SW480 (cell line): ENCODE measurements at regions not wholly inside any gene's neighbourhood (a gene's known extent, or its start where the extent isn't known, plus 50 kb on each side); places are given as distances from the start of the nearest gene placed in this dataset.

Experiments used
- DNase-seq: peaks from one replicate; pipeline ENCODE4 v3.0.0-alpha.2; 2016; ENCODE audit warnings: low spot score

GRCh38 chr15:59953392-59953883, 50.7 kb upstream of the FOXB1 start:
- DNase-seq = no peak

DNA sequence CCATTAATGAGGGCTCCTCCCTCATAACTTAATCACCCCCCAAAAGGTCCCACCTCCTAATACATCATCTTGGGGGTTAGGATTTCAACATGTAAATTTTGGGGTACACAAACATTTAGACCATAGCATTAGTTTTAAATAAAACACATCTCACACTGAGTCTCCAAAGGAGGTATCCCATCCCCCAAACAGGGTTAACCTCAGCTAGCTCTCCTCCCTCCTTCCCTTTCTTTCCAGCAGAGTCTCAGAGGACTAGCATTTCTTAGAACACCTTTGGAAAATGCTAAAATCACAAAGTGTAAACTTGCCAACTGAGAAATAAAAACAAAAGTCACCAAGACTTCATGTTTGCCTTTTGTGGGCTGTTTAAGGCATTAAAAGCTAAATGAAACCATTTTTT, 51.2 kb upstream of the FOXB1 start:
- DNase-seq = no peak

DNA sequence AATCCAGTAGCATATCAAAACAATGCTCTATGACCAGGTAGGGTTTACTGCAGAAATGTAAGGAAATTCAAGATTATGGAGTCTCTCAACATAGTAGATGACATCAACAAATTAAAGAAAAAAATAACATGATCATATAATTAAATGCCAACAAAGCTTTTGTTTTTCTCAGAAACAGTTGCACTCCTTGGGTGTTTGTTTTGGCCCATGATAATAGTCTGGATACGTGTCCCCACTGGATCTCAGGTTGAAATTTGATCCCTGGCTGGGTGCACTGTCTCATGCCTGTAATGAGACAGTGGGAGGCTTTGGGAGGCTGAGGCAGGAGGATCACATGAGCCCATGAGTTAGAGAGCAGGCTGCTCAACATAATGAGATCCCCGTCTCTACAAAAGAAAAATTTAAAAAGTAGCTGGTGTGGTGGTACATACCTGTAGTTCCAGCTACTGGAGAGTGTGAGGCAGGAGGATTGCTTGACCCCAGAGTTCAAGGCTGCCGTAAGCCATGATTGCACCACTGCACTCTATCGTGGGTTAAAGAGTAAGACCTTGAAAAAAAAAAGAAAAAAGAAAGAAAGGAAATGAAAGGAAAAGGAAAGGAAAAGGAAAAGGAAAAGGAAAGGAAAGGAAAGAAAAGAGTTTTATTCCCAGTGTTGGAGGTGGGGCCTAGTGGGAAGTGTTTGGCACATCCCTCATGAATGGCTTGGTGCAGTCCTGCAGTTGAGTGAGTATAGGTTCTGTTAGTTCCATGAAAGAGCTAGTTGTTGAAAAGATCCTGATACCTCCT, 53.3 kb upstream of the FOXB1 start:
- no peak for DNase-seq

DNA sequence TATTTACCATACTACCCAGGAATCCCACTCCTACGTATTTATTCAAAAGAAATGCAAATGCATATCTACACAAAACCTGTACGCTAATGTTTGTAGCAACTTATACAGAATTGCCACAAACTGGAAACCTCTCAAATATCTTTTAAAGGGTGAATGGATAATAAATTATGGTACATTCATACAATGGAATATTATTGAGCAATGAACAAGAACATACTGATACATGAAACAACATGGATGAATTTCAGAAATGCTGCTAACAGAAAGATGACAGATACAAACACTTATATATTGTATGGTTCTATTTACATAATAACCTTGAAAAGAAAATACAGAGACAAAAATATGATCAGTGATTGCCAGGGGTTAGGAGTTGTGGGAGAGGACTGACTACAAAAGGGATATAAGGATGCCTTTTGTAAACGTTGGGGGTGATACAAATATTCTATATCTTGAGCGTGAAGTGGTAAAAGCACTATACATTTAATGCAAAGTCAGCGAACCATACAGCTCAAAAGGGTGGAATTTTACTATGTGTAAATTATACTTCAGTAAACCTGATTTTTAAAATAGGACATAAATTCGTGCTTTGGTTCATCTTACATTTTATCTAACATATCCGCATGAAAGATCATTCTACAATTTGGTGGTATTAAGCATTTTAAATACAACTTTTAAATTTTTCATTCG, 55.0 kb upstream of the FOXB1 start:
- DNase-seq = no peak

GRCh38 chr15:59946084-59946483, 58.0 kb upstream of the FOXB1 start:
- DNase-seq = no peak

- DNase-seq = no peak
These were observed 59.1 kb upstream of the FOXB1 start for GRCh38 chr15:59945036-59945435.

DNA sequence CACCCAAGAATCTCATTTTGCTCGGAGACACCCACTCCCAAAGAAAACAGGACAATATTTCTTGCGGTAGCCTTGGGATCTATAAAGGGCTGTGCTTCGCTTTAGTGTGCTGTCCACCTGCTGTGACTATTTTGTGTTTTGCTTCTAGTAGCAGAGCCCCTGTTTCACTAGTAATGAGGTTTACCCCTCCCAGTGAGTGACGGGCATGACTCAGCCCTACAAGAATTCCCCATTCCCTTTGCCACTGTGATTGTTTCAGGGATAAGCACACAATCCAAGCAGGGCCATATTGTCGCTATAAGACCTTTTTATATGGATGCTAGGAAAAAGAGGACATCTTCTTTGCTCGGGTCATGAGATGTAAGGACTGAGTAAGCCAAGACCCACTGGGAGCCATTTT, 62.5 kb upstream of the FOXB1 start:
- peak; percentile 58 for DNase-seq

DNA sequence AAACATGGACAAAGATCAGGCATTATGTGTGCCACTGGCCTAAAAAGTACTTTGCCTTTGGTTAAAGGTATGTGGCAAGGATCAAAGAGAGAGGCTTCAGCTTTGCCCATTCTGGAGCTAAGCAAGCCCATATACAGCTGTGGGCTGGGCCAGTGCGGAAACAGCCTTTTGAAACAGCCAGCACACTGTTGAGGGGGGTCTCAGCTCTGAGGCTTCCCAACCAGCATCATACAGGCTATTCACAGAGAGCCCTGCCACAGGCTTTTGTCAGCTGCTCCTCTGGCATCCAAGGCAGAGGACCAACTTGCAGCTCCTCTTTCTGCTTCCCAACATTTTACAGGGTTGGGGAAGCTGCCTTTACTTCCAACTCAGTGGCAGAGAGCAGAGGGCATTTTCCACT, 63.2 kb upstream of the FOXB1 start:
- DNase-seq = peak; percentile 51

DNA sequence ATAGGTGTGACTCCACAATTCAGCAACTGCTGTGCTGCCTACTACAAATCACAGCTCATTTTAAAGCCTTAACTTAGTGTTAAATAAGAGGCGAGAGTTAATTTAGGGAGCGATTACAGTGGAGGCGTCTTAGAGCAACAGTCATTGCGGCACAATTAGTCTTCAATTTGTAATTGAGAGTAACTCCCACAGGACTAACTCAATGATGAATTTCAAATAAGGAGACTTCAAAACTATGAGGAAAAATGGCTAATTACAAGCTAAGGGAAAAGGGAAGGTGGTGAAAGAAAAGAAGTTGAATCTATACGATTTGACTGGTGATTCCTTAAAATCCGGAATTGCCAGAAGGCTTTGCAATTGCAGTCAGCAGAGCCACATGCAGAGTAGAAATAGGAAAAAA, 63.7 kb upstream of the FOXB1 start:
- no peak for DNase-seq

- DNase-seq = no peak
These were observed 67.4 kb upstream of the FOXB1 start for GRCh38 chr15:59936741-59937140.

DNA sequence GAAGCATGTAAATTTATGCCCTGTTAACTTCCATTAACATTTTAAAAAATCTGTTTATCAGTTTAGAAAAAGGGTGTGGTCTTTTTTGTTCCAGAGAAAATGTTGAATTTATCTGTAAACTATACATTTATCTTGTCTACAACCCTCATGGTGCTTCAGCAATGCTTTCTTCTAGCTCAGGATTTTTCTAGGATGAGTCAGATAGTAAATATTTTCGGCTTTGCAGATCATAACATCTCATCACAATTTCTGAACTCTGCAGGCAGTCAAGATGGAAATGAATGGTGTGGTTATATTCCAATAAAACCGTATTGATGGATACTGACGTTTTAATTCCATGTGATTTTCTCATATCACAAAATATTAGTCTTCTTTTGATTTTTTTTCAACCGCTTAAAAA, 70.5 kb upstream of the FOXB1 start:
- peak; percentile 23 for DNase-seq

- DNase-seq = no peak
These were observed 72.4 kb upstream of the FOXB1 start for GRCh38 chr15:59931646-59932261.

GRCh38 chr15:59924812-59925522, 79.1 kb upstream of the FOXB1 start:
- no peak for DNase-seq

GRCh38 chr15:59924096-59924495, 80.0 kb upstream of the FOXB1 start:
- DNase-seq = no peak

DNA sequence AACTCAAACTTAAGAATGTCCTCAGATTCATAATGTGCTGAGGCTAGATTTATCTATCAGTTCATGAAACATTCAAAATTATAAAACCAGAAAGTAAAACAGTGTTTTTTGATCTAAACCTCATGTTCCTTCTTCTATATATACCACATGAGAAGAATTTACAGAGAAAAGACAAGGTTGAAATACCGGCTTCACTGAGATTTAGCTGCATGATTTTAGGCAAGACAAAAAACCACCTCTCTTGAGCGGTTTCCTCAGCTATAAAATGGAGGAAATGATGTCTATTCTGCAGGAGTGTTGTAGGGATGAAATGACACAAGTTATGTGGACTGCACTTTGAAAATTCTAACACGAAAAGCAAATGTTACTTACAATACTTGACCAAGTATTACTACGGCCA, 80.6 kb upstream of the FOXB1 start:
- no peak for DNase-seq

DNA sequence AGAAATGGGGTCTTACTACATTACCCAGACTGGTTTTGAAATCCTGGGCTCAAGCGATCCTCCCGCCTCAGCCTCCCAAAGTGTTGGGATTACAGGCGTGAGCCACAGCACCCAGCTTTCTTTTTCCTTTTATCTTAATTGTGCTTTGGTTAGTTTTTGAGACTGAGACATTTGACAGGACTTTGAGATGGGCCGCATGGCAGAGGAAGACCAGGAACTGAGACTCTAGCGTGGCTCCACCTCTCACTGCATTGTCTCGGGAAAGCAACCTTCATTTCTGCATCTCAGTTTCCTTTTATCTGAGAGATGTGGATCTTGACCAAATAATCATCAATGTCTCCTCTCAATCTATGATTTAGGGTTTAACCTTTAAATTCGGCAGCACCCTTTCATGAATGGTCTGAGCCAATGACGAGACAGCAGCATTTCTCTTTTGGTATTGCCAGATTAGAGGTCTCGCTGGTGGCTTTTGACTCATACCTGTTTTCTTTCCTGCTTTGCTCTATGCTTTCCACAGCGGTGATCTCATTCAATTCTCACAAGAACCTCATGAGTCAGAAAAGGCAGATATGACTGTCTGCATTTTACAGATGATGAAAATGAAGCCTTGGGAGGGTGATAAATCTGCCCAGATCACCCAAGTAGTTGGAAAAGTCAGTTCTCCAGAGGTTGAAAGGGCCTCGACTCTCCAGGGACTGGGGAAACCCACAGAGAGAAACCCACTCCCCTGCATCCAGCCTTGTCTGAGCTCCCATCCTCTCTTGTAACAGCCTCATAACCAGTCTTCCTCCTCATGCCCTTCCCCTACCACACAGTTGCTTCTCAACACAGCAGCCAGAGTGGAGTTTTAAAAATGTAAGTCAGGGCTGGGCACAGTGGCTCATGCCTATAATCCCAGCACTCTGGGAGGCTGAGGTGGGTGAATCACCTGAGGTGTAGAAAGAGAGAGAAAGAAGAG, 84.8 kb upstream of the FOXB1 start:
- peak; percentile 10 for DNase-seq

DNA sequence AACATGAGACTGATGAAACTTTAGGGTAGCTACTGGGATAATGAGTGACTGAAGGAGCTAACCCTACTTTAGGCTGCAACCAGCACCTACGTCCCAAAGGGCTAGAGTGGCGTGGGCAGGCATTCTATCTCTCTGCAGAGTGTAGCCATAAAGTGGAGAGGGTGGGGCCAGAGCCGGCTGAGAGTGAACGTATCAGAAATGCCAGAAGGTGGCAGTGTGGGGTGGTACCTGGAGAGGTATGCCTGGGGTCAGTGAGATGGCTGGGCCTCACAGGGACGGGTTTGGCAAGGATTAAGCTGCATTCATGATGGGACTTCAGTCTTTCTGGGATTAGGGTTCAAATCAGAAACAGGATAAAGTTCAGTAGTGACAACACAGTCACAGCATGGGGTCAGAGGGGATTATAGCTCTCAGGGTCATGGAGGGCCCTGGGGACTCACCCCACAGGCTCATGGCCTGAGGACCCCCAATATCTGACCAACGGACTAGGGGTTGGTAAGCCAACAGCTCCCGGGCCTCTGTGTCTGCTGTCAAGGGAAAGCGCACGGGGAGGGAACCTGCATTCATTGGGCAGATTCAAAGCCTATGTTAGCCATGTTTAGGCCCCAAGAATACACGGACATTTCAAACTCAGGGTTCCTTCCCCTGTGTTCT, 86.5 kb upstream of the FOXB1 start:
- peak; percentile 68 for DNase-seq

- DNase-seq = no peak
These were observed 98.1 kb upstream of the FOXB1 start for GRCh38 chr15:59906046-59906445.

DNA sequence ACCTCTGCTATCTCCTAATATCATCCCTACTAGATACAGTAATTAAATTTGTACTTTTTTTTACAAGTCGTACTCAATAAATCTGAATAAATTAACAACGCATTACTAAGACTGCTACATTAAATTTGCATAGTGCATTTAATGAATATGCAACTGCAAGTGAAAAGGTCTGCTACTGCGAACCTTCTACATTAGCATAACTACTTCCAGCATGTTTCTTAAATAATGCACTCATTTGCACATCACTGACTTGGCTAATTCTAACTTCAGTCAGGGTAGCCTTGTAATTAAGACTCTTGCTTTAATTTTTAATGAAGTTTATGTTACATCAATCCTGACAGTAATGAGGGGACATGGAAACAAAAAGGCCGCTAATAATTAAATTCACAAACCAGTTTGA, 98.9 kb upstream of the FOXB1 start:
- no peak for DNase-seq

GRCh38 chr15:59904450-59905135, 99.5 kb upstream of the FOXB1 start:
- no peak for DNase-seq
